Stomach (tissue), 8 donors: ENCODE measurements at regions not wholly inside any gene's neighbourhood (a gene's known extent, or its start where the extent isn't known, plus 50 kb on each side); places are given as distances from the start of the nearest gene placed in this dataset.

ENCODE experiments used
- DNase-seq, 2 donors: peaks; one replicate each; pipeline versions ENCODE4 v3.0.0 to v3.0.0-alpha.2; 2013 to 2019
- H3K27ac ChIP-seq, 5 donors: fragments of 200-600 bp in 4 of 5; sonication (generic) in 4 of 5; one replicate each; pipeline ENCODE4 v1.5.1; 2013 to 2019; ENCODE audit warnings: mild to moderate bottlenecking in 1 of 5, moderate library complexity in 1 of 5
- H3K27me3 ChIP-seq, 3 donors: fragments of 200-600 bp; sonication (generic); one replicate each; pipeline ENCODE4 v1.5.1; 2017 to 2019; ENCODE audit warnings: mixed run types in 1 of 3
- H3K36me3 ChIP-seq, 4 donors: fragments of 200-600 bp; sonication (generic); 1 replicate in 3 of 4; 2 replicates in 1 of 4; pipeline ENCODE4 v1.5.1; 2016 to 2019
- H3K4me1 ChIP-seq, 4 donors: fragments of 200-600 bp; sonication (generic); one replicate each; pipeline ENCODE4 v1.5.1; 2016 to 2019
- H3K4me3 ChIP-seq, 4 donors: fragments of 200-600 bp; sonication (generic) in 3 of 4; one replicate each; pipeline ENCODE4 v1.5.1; 2016 to 2019; ENCODE audit warnings: mild to moderate bottlenecking in 1 of 4
- H3K9me3 ChIP-seq, 4 donors: fragments of 200-600 bp; sonication (generic); one replicate each; pipeline ENCODE4 v1.5.1; 2016 to 2019
- EP300 ChIP-seq: sonication (generic); formaldehyde crosslinking; IDR thresholded peaks from one replicate; pipeline ENCODE4 v1.6.1; 2017; ENCODE audit warnings: antibody characterized with exemption
- POLR2A ChIP-seq, 4 donors: fragments of 450-650 bp; IDR thresholded peaks; one replicate each; pipeline ENCODE4 v1.6.1; 2016; ENCODE audit warnings: antibody characterized with exemption in 4 of 4, control low read depth in 2 of 4, mild to moderate bottlenecking in 1 of 4, moderate library complexity in 1 of 4
- POLR2AphosphoS5 ChIP-seq, 3 donors: sonication (generic); formaldehyde crosslinking; IDR thresholded peaks; one replicate each; pipeline ENCODE4 v1.6.1; 2016; ENCODE audit warnings: antibody characterized with exemption in 3 of 3
- WGBS, 5 donors: extraction: QIAGEN DNeasy Blood & Tissue Kit in 3 of 5; methylation state at CpG; one replicate each; pipeline versions ENCODE4 v1.1.5 to v1.1.7; 2013 to 2018; 5-methylcytosine and 5-hydroxymethylcytosine counted together
- intact Hi-C: fragments of 100-400 bp; cut with DNase I; formaldehyde crosslinking; loops from one replicate; pipeline ENCODE4 v1.15.1; 2023; ENCODE audit warnings: low total_unique reads
- TF ChIP-seq, protein P1 (sequence below), 7 experiments: fragments of 450-650 bp in 4 of 7; fragments of 200-600 bp in 3 of 7; sonication (generic) in 3 of 7; IDR thresholded peaks; one replicate each; pipeline ENCODE4 v1.5.1; 2016 to 2019; ENCODE audit warnings: antibody characterized with exemption in 7 of 7, control low read depth in 2 of 7, mild to moderate bottlenecking in 1 of 7
- donor health status: healthy with polysubstance abuse.
- donor health status: Bipolar disorder and iron deficiency.
- donor health status: healthy.

DNA sequence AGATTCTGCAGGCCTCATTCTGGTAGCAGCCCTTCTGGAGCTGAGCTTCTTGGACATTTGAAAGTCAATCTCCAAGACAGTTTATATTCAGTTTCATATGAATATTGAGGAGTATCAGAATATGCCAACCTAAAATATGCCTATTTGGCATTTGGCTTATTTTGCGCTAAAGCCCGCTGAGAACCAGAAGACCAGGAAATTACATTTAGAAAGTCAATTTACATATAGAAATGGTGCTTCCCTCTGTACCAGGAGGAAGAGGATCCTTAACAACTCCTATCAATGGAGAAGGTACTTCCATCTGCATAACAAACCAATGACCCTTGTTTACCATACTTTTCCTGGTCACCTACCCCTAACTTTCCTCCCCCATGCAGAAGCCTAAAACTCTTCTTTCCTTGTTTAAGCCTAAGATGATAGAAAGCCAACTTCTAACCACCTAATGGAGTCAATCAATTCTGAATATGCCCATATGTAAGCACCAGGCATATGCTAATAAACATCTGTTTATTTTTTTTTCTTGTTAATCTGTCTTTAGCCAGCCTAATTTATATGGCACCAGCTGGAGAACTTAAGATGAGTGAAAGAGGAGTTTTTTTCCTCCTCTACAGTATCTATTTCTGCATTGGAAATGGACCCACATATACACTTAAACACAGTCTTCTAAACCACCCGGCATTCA, 57.0 kb upstream of the DYNC1I2 start:
- H3K27me3 ChIP-seq, result peaks cover 0 to 6% (median 0%) of the 10 kb centered on the region in 3 donors
- no peak for DNase-seq
- WGBS, 5 donors, result 95 to 99% (median 96%) methylated on average over 3 of the region's 3 CpGs
- H3K9me3 ChIP-seq, result peaks cover 9 to 55% (median 34%) of the 10 kb centered on the region in 4 donors
- no peaks in the 10 kb centered on the region for H3K4me1 ChIP-seq
- intact Hi-C loops, result no loop called here
- no peak for TF ChIP-seq POLR2AphosphoS5 (IDR thresholded peaks at IDR 0.05)
- no peaks in the 10 kb centered on the region for H3K36me3 ChIP-seq
- H3K4me3 ChIP-seq, result no peak overlapping the region
- no peak overlapping the region for H3K27ac ChIP-seq

DNA sequence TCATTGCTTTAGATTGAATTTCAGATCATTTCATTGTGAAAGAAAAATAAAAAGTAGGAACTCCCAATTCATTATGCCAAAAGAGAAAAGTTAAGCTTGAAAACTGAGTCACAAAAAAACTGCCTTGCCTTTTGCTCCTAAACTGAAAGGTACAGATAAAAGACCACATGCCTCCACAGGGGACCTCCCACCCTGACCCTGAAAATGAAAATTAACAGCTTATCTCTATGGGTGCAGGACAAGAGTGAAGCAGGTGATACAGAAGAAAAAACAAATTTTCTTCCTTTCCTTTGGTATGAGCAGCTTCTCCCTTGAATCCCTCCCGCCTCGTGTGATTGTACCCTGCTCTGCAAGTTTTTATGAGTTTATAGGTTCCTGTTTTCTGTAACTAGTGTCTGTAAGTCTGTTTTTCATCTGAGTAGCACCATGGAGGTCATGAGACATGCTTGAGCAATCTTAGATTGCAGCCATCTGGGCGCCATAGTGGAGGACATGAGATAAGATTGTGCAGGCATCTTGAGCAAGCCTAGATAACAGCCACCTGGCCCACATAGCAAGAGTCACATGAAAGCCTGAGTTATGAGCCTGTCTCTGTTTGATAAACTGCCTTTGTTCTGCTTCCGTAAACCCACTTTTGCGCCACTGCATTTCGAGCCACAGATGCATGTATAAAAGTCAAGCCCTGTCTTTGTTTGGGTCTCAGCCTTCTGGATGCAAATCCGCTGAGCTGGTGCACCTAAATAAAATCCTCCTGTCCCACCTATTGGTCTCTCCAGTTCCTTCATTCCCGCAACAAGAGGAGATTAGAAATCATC, 56.2 kb upstream of the DYNC1I2 start:
- no peak overlapping the region for H3K27ac ChIP-seq
- peaks cover 0 to 6% (median 0%) of the 10 kb centered on the region in 3 donors for H3K27me3 ChIP-seq
- H3K4me3 ChIP-seq, result no peak overlapping the region
- DNase-seq, result no peak
- no peaks in the 10 kb centered on the region for H3K4me1 ChIP-seq
- H3K36me3 ChIP-seq, result no peaks in the 10 kb centered on the region
- 74 to 82% (median 78%) methylated on average over 8 of the region's 8 CpGs for WGBS, 5 donors
- TF ChIP-seq POLR2AphosphoS5 (IDR thresholded peaks at IDR 0.05), result no peak
- no peak for TF ChIP-seq EP300
- TF ChIP-seq, protein P1, sequence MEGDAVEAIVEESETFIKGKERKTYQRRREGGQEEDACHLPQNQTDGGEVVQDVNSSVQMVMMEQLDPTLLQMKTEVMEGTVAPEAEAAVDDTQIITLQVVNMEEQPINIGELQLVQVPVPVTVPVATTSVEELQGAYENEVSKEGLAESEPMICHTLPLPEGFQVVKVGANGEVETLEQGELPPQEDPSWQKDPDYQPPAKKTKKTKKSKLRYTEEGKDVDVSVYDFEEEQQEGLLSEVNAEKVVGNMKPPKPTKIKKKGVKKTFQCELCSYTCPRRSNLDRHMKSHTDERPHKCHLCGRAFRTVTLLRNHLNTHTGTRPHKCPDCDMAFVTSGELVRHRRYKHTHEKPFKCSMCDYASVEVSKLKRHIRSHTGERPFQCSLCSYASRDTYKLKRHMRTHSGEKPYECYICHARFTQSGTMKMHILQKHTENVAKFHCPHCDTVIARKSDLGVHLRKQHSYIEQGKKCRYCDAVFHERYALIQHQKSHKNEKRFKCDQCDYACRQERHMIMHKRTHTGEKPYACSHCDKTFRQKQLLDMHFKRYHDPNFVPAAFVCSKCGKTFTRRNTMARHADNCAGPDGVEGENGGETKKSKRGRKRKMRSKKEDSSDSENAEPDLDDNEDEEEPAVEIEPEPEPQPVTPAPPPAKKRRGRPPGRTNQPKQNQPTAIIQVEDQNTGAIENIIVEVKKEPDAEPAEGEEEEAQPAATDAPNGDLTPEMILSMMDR (IDR thresholded peaks at IDR 0.05), result no peak
- TF ChIP-seq POLR2A (IDR thresholded peaks at IDR 0.05), result no peak
- intact Hi-C loops, result no loop called here
- H3K9me3 ChIP-seq, result peaks cover 9 to 55% (median 34%) of the 10 kb centered on the region in 4 donors
